PC-9 (cell line): ENCODE measurements at regions not wholly inside any gene's neighbourhood (a gene's known extent, or its start where the extent isn't known, plus 50 kb on each side); places are given as distances from the start of the nearest gene placed in this dataset.

ENCODE experiments used
- BruUV-seq: library from RNA; stranded (reverse); fragments of 400-500 nt; replicated peaks from 2 replicates; lab custom pipeline; 2021; lab: Mats Ljungman, UMichigan
- CTCF ChIA-PET: fragments of 300-600 bp; sonication (Branson Sonifier 250); formaldehyde crosslinking; loops from one replicate; lab custom pipeline; 2022; ENCODE audit warnings: antibody characterized with exemption; lab: Charles Lee
- POLR2A ChIA-PET: fragments of 300-600 bp; sonication (Branson Sonifier 250); formaldehyde crosslinking; loops from one replicate; lab custom pipeline; 2022; ENCODE audit warnings: antibody characterized with exemption; ENCODE audit not compliant: unreplicated experiment; lab: Charles Lee
- DNase-seq, 2 experiments: peaks; one replicate each; pipeline versions ENCODE4 v3.0.0 to v3.0.0-alpha.2; 2015 to 2022; ENCODE audit warnings: mixed read lengths in 1 of 2
- H2AFZ ChIP-seq: fragments of 200-600 bp; sonication (generic); 2 replicates; pipeline ENCODE4 v1.8.1; 2017; ENCODE audit warnings: antibody characterized with exemption
- H3F3A ChIP-seq: fragments of 200-600 bp; sonication (generic); 2 replicates; pipeline ENCODE4 v1.8.1; 2017; ENCODE audit warnings: antibody characterized with exemption, mild to moderate bottlenecking, low read depth; ENCODE audit not compliant: insufficient read depth
- H3K27ac ChIP-seq: fragments of 200-600 bp; sonication (generic); 2 replicates; pipeline ENCODE4 v1.6.1; 2016; ENCODE audit warnings: mixed run types
- H3K27me3 ChIP-seq: fragments of 200-600 bp; sonication (generic); 2 replicates; pipeline ENCODE4 v1.6.1; 2016; ENCODE audit warnings: low read depth, mixed run types; ENCODE audit not compliant: insufficient read depth
- H3K36me3 ChIP-seq: fragments of 200-600 bp; sonication (generic); 2 replicates; pipeline ENCODE4 v1.6.1; 2016; ENCODE audit warnings: low read depth, mixed run types
- H3K4me1 ChIP-seq: fragments of 200-600 bp; sonication (generic); replicated peaks from 2 replicates; pipeline ENCODE4 v1.6.1; 2016; ENCODE audit warnings: mixed run types; ENCODE audit not compliant: insufficient read depth
- H3K4me2 ChIP-seq: fragments of 200-600 bp; sonication (generic); 2 replicates; pipeline ENCODE4 v1.6.1; 2017; ENCODE audit warnings: mixed run types
- H3K4me3 ChIP-seq: fragments of 200-600 bp; sonication (generic); 2 replicates; pipeline ENCODE4 v1.6.1; 2016; ENCODE audit warnings: mixed run types
- H3K79me2 ChIP-seq: fragments of 200-600 bp; sonication (generic); 2 replicates; pipeline ENCODE4 v1.6.1; 2017; ENCODE audit warnings: low read depth, mixed run types
- H3K9me2 ChIP-seq: fragments of 200-600 bp; sonication (generic); 2 replicates; pipeline ENCODE4 v1.8.1; 2017; ENCODE audit warnings: mild to moderate bottlenecking; ENCODE audit not compliant: insufficient read depth
- H3K9me3 ChIP-seq: fragments of 200-600 bp; sonication (generic); 2 replicates; pipeline ENCODE4 v1.8.1; 2016; ENCODE audit warnings: low read depth; ENCODE audit not compliant: insufficient read depth
- H4K20me1 ChIP-seq: fragments of 200-600 bp; sonication (generic); 2 replicates; pipeline ENCODE4 v1.8.1; 2017; ENCODE audit not compliant: insufficient read depth
- EZH2 ChIP-seq: fragments of 200-600 bp; sonication (generic); IDR thresholded peaks from 2 replicates; pipeline ENCODE4 v1.8.0; 2017; ENCODE audit warnings: antibody characterized with exemption, low read depth
- intact Hi-C: fragments of 100-400 bp; cut with micrococcal nuclease; formaldehyde crosslinking; loops from one replicate; pipeline ENCODE4 v1.10.0; 2022; ENCODE audit not compliant: unreplicated experiment
- TF ChIP-seq, protein P1 (sequence below): fragments of 200-600 bp; sonication (generic); conservative IDR thresholded peaks from 2 replicates; pipeline ENCODE4 v1.6.1; 2017; ENCODE audit warnings: mixed run types, antibody characterized with exemption, mild to moderate bottlenecking, moderate library complexity

DNA sequence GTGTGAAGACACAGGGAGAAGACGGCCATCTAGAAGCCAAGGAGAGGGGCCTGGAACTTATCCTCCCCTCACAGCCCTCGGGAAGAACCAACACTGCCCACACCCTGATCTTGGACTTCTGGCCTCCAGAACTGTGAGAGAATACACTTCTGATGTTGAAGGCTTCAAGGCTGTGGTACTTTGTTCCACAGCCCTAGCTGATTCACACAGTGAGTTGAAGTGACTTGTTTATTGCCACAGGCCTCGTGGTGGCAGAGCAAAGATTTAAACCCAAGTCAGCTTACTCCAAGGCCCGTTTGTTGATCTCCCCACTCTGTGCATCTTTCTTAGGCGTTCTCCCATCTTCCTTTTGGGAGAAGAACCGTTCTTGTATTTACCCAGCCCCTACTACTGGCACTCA lies 72.8 kb downstream of the CYTL1 start:
- Histone ChIP-seq H3K9me2 (no peaks in the 10 kb centered on the region), H3K79me2 (no peaks in the 10 kb centered on the region), H3K4me3 (no peak overlapping the region), H3K9me3 (no peaks in the 10 kb centered on the region), H3K4me2 (no peak overlapping the region), H3K4me1 (no peaks in the 10 kb centered on the region), H3F3A (no peaks in the 10 kb centered on the region), H3K27me3 (0 out of 2 replicates have a peak, but pooled peaks cover 4% of the 10 kb centered on the region), H3K36me3 (no peaks in the 10 kb centered on the region), H2AFZ (no peak overlapping the region), H4K20me1 (no peaks in the 10 kb centered on the region), H3K27ac (no peak overlapping the region)
- TF ChIP-seq, protein P1, sequence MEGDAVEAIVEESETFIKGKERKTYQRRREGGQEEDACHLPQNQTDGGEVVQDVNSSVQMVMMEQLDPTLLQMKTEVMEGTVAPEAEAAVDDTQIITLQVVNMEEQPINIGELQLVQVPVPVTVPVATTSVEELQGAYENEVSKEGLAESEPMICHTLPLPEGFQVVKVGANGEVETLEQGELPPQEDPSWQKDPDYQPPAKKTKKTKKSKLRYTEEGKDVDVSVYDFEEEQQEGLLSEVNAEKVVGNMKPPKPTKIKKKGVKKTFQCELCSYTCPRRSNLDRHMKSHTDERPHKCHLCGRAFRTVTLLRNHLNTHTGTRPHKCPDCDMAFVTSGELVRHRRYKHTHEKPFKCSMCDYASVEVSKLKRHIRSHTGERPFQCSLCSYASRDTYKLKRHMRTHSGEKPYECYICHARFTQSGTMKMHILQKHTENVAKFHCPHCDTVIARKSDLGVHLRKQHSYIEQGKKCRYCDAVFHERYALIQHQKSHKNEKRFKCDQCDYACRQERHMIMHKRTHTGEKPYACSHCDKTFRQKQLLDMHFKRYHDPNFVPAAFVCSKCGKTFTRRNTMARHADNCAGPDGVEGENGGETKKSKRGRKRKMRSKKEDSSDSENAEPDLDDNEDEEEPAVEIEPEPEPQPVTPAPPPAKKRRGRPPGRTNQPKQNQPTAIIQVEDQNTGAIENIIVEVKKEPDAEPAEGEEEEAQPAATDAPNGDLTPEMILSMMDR, result no peak
- TF ChIP-seq EZH2, result no peak
- intact Hi-C loops, result no loop called here
- no peak for DNase-seq
- no TSS peak for BruUV-seq
- POLR2A ChIA-PET, result no interaction called here
- CTCF ChIA-PET, result no interaction called here

- ChIA-PET POLR2A (no interaction called here), CTCF (no interaction called here)
- H4K20me1 ChIP-seq, result no peaks in the 10 kb centered on the region
- H3K36me3 ChIP-seq, result no peaks in the 10 kb centered on the region
- no peak for TF ChIP-seq EZH2
- TF ChIP-seq, protein P1, result no peak
- H3K79me2 ChIP-seq, result no peaks in the 10 kb centered on the region
- H3K4me2 ChIP-seq, result no peak overlapping the region
- no TSS peak for BruUV-seq
- DNase-seq, result no peak
- H3K4me1 ChIP-seq, result no peaks in the 10 kb centered on the region
- intact Hi-C loops, result no loop called here
- no peak overlapping the region for H3K27ac ChIP-seq
- H3K27me3 ChIP-seq, result no peaks in the 10 kb centered on the region
- H3F3A ChIP-seq, result no peaks in the 10 kb centered on the region
- H3K4me3 ChIP-seq, result no peak overlapping the region
- H3K9me3 ChIP-seq, result no peaks in the 10 kb centered on the region
- no peak overlapping the region for H2AFZ ChIP-seq
- no peaks in the 10 kb centered on the region for H3K9me2 ChIP-seq
Observed at GRCh38 chr4:4947721-4948120, 71.5 kb downstream of the CYTL1 start.

GRCh38 chr4:4948370-4948769 lies 70.9 kb downstream of the CYTL1 start:
- H3K27me3 ChIP-seq, result no peaks in the 10 kb centered on the region
- no peaks in the 10 kb centered on the region for H4K20me1 ChIP-seq
- no peaks in the 10 kb centered on the region for H3K79me2 ChIP-seq
- H3K4me2 ChIP-seq, result no peak overlapping the region
- ChIA-PET CTCF (no interaction called here), POLR2A (no interaction called here)
- H3K36me3 ChIP-seq, result no peaks in the 10 kb centered on the region
- no TSS peak for BruUV-seq
- no peak overlapping the region for H2AFZ ChIP-seq
- no peaks in the 10 kb centered on the region for H3K4me1 ChIP-seq
- no peak overlapping the region for H3K27ac ChIP-seq
- no peak for DNase-seq
- H3K9me2 ChIP-seq, result no peaks in the 10 kb centered on the region
- TF ChIP-seq EZH2, result no peak
- TF ChIP-seq, protein P1, result no peak
- H3F3A ChIP-seq, result no peaks in the 10 kb centered on the region
- H3K4me3 ChIP-seq, result no peak overlapping the region
- H3K9me3 ChIP-seq, result no peaks in the 10 kb centered on the region
- intact Hi-C loops, result no loop called here
